ENCODE measurements at regions not wholly inside any gene's neighbourhood (a gene's known extent, or its start where the extent isn't known, plus 50 kb on each side); places are given as distances from the start of the nearest gene placed in this dataset.

GRCh38 chr9:108639696-108640095 is 216.1 kb downstream of the ACTL7B start:
- H3K27me3 ChIP-seq, result no peaks in the 10 kb centered on the region
- no peak overlapping the region for H3K4me3 ChIP-seq
- intact Hi-C loops (cut with DNase I), result no loop called here
- H3K9ac ChIP-seq (ENCODE audit: low read depth in 2 of 2, low read length in 2 of 2), result no peak overlapping the region
- TF ChIP-seq CTCF (IDR thresholded peaks at IDR 0.05), result no peak
- no peak for DNase-seq
- H3K36me3 ChIP-seq, result no peaks in the 10 kb centered on the region
- H3K27ac ChIP-seq, result no peak overlapping the region
- no peaks in the 10 kb centered on the region for H3K4me1 ChIP-seq
- no peaks in the 10 kb centered on the region for H3K9me3 ChIP-seq

DNA sequence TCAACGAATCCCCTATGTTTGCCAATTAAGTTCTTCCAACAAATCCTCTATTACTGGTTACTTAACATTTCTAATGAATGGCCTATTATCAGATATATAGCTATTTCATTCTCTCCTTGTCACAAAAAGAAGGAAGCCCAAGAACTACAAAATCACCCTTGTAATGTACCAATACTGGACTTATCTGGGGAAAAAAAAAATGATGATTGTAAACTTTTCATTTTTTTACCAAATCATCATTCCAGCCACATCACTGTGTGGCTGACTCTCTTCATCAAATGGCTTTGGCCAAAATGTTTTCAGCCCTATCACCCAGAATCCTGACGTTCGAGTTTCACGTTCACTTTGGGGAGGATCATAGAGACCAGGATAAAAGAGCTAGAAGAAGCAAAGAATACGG is 216.7 kb downstream of the ACTL7B start:
- intact Hi-C loops (cut with DNase I), result no loop called here
- H3K27me3 ChIP-seq, result no peaks in the 10 kb centered on the region
- no peak for TF ChIP-seq CTCF (IDR thresholded peaks at IDR 0.05)
- H3K4me3 ChIP-seq, result no peak overlapping the region
- no peak for DNase-seq
- H3K9me3 ChIP-seq, result no peaks in the 10 kb centered on the region
- H3K27ac ChIP-seq, result no peak overlapping the region
- H3K36me3 ChIP-seq, result no peaks in the 10 kb centered on the region
- H3K9ac ChIP-seq (ENCODE audit: low read depth in 2 of 2, low read length in 2 of 2), result no peak overlapping the region
- no peaks in the 10 kb centered on the region for H3K4me1 ChIP-seq

DNA sequence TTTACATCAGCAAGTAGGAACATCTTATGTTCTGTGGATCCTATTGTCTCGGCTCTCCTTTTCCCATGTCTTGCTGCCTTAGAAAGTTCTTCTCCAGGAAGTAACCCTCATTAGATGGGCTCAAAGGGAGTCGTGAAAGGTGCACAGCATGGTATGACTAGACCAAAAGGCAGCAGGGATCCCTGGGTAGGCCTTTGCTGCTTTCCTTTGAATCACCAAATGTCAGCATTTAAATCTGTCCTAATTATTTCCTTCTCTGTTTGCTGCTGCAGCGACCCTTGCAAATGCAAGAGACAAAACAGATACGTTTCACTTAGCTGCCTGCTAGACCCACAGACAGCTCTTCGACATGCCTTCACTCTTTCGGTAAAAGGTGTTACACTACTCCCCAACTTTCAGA is 218.4 kb downstream of the ACTL7B start:
- H3K4me1 ChIP-seq, result no peaks in the 10 kb centered on the region
- H3K4me3 ChIP-seq, result no peak overlapping the region
- no peak for TF ChIP-seq CTCF (IDR thresholded peaks at IDR 0.05)

DNA sequence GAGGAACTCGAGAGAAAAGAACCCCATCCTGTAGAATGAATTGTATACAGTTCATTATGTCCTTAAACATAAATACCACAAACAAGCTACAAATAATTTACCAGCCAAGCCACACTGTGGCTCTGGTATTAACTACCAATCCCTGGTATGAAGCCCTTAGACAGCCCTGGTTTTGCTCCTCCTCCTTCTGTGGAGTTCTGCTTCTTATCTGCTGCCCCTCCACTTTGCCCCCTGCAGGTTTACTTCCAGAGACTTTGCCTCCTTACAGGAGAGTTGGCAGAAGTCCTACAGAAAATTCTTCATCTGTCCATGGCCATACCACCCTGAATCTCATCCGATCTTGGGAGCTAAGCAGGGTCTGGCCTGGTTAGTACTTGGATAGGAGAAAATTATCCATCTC is 219.8 kb downstream of the ACTL7B start:
- no peak overlapping the region for H3K27ac ChIP-seq

More for the DNA sequence above, 218.4 kb downstream of the ACTL7B start:
- no peaks in the 10 kb centered on the region for H3K9me3 ChIP-seq
- H3K27me3 ChIP-seq, result no peaks in the 10 kb centered on the region
- H3K9ac ChIP-seq (ENCODE audit: low read depth in 2 of 2, low read length in 2 of 2), result no peak overlapping the region
- no peak for DNase-seq
- H3K27ac ChIP-seq, result no peak overlapping the region
- H3K36me3 ChIP-seq, result no peaks in the 10 kb centered on the region
- intact Hi-C loops (cut with DNase I), result no loop called here

GRCh38 chr9:108634672-108635462 is 220.9 kb downstream of the ACTL7B start:
- Histone ChIP-seq H3K4me3 (no peak overlapping the region), H3K36me3 (no peaks in the 10 kb centered on the region), H3K4me1 (no peaks in the 10 kb centered on the region), H3K9ac (ENCODE audit: low read depth in 2 of 2, low read length in 2 of 2) (no peak overlapping the region), H3K9me3 (no peaks in the 10 kb centered on the region), H3K27ac (no peak overlapping the region), H3K27me3 (no peaks in the 10 kb centered on the region)
- DNase-seq, result no peak
- intact Hi-C loops (cut with DNase I), result no loop called here
- TF ChIP-seq CTCF (IDR thresholded peaks at IDR 0.05), result no peak

More for the DNA sequence above, 219.8 kb downstream of the ACTL7B start:
- no peak for DNase-seq
- Histone ChIP-seq H3K9ac (ENCODE audit: low read depth in 2 of 2, low read length in 2 of 2) (no peak overlapping the region), H3K4me1 (no peaks in the 10 kb centered on the region), H3K4me3 (no peak overlapping the region), H3K27me3 (no peaks in the 10 kb centered on the region), H3K9me3 (no peaks in the 10 kb centered on the region), H3K36me3 (no peaks in the 10 kb centered on the region)
- intact Hi-C loops (cut with DNase I), result no loop called here
- no peak for TF ChIP-seq CTCF (IDR thresholded peaks at IDR 0.05)
